ENCODE measurements at regions not wholly inside any gene's neighbourhood (a gene's known extent, or its start where the extent isn't known, plus 50 kb on each side); places are given as distances from the start of the nearest gene placed in this dataset.

DNA sequence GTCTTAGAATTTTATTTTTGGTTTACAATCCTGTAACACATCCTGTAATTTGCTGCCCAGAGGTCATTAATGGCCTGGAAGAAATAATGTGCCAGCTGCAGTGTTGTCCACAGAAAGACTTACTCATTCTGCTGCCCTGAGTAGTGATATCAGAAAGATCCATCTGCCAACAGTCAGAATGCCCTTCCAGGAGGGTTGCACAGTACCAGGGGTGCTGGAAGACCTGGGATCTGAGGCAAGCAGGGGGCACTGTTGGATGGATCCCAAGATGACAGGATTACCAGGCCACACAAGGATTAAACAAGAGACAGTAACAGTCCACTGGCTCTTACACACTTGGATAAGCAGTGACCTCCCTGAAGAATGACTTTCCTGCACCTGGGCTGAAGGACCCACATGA lies 93.8 kb upstream of the TOP3B start:
- no peak for DNase-seq (ENCODE audit: low spot score)

DNA sequence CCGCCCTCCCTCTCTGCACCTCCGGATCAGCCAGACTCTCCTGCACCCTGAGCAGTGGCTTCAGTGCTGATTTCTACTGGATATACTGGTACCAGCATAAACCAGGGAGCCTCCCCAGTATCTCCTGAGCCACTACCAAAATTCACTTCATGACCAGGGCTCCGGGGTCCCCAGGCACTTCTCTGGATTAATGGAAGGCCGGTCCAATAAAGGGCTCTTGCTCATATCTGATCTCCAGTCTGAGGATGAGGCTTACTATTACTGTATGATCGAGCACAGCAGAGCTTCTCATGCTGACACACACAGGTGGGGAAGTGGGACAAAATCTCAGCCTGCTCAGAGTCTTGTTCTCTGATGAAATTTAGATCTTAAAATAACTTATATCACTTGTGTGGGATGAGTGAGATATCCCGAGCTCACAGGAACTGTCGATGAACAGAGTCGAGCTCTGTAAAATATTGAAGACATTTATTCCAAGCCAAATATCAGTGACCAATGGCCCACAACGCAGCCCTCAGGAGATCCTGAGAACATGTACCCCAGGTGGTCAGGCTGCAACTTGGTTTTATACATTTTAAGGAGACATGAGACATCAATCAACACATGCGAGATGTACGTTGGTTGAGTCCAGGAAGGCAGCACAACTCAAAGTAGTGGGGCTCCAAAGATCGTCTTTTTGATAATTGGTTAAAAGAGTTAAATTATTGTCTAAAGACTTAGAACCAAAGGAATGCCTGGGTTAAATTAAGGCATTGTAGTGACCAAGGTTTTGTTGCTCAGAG lies 93.0 kb upstream of the TOP3B start:
- no peak for DNase-seq (ENCODE audit: low spot score)

DNA sequence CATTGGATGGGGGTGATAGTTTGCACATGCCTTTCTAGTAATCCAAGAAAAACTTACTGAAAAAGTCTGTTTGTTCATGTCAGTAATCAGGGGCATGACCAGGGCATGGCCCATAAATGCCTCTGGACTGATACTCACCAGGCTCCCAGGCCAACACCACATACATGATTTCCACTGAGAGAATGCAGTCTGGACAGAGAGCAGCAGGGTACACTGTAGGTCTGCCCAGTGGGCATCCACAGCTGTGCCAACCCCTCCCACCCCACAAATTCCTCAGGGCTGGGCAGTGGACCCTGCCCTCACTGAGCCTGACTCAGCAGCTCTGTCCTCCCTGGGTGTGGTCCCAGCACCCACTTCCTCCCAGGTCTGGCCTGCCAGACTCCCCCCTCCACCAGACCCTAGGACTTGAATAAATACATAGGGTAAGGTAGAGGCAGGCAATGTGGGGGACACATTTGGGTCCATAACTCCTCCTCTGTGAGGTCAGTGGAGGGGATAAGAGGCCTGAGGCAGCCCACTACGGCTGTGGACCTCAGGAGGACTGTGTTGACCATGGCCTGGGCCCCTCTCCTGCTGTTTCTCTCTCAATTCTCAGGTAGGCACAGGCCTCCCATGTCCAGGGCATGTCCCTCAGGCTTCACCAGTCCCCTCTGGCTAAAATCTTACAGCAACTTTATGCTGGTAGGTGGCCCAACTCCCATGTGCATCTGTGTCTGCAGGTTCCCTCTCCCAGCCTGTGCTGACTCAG lies 92.2 kb upstream of the TOP3B start:
- no peak for DNase-seq (ENCODE audit: low spot score)

DNA sequence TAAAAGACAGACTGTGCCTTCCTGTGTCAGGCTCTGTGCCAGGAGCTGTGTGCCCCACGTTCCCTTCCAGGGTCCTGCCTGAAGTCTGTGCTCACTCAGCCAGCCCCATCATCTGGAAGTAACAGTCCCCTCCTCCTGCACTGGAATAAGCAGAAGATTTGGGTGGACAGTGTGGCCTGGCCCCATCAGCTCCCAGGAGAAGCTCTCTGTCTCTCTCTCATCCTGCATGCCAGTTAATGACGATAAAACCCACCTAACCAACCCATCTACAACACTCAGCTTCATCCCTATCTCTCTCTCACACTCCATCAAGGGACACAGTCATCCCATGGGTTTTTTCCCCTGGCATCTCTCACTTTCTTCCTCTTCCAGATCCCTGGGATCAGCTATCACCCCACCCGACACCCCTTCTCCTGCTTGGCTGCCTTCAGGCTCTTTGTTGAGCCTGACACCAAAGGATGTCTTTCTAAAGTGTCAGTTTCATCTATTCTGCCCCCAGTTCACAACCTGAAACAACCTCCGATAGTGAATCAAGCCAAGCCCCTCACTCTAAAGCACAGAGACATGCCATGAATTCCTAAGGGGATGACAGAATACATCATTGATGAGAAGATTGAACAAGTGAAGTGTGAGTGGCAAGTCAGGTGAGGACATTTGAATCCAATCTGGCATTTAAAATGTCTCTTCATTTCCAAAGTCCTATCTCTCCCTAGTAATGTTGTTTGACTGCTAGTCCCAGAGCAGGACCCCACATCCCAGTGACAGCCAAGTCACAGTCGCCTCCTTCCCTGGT lies 91.4 kb upstream of the TOP3B start:
- no peak for DNase-seq (ENCODE audit: low spot score)

DNA sequence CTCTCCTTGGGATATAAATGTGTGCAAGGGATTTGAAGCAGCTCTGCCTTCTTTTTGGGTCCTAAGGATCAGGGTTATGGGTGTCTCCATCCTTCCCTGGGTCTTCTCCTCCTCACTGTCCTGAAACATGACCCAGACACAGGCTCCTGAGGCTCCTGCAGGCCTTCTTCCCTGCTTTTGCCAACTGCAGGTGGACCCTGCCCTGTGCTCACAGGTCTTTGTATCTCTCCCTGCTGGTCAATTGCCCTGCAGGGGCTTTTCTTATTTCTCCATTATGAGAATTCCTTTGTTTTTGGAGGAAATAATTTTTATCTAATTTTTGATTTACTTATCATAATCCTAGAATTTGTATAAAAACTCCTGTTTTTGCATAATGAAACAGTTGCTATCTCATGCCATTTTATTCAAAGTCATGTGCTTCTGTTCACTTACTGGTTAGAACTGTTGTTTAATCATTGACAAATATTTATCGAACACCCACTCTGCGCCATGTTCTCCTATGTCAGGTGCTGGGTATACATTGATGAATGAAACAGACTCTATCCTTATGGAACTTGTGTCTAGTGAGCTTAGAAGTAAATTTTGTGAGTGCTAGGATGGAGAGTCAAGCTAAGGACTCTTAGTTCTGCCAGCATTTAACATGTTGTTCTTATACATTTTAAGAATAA lies 89.7 kb upstream of the TOP3B start:
- no peak for DNase-seq (ENCODE audit: low spot score)

DNA sequence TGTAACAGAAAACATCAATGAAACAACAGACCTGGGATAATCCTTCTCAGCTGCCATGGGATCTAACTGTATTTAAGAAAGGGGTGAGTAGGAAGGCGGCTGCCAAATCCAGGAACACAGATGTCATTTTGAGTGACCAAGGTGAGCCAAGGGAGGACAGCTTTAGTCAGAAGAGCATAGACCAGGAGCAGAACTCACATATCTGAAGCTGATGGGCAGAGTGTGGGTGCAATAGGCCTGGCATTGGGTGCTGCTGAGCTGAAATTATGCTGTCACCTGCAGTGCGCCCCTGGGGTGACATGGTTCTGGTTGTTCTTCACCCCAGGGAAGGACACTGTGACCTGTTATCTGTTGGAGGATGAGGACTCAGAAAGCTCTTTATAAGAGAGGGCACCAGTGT lies 88.9 kb upstream of the TOP3B start:
- no peak for DNase-seq (ENCODE audit: low spot score)

DNA sequence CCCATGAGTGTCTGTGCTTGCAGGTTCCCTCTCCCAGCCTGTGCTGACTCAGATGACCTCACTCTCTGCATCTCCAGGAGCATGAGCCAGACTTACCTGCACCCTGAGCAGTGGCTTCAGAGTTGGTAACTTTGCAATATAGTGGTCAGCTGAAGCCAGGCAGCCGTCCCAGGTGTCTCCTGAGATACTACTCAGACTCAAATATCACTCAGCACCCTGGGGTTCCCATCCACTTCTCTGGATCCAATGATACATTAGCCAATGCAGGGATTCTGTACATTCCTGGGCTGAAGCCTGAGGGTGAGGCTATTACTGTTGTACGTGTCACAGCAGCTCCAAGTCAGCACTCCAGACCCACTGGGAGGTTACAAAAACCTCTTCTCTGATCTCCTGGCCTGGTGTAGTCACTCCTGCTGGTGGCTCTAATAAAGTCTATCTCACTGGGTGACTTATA lies 87.8 kb upstream of the TOP3B start:
- DNase-seq (ENCODE audit: low spot score), result no peak

DNA sequence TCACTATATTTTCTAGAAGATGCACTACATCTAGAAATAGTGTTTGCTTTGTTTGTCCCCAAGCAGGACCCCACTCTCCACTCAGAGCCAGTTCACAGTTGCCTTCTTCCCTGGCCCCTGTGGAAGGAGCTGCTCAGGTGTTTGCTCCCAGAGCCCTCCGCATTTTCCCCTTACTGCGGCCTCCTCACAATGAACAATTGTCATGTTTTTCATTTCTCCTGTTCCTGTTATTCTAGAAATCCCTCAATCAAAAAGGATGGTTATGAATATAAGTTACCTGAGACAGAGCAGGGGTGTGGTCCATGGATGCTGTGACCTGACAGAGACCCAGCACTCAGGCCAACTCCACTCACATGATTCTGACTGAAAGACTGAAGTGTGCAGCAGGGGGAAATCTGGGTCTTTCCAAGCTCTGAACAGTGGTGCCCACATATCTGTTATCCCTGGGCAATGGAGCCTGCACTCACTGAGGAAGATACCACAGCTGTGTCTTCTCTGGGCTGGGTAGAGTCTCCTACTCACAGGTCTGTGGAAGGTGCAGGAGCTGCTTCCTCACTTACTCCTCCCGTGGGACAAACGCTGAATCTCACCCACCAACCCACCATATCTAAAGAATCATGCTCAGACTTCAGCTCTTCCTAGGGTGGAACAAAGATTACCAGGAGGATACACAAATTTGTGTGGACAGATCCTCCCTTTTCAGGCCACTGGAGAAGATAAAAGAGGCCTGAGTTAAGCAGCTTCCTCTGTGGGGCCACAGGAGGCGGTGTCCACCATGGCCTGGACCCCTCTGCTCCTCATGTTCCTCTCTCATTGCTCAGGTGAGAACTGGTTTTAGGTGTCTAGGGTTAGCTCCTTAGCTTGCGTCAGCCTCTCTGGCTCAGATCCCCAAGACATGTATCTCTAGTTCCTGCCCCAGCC lies 87.1 kb upstream of the TOP3B start:
- no peak for DNase-seq (ENCODE audit: low spot score)

DNA sequence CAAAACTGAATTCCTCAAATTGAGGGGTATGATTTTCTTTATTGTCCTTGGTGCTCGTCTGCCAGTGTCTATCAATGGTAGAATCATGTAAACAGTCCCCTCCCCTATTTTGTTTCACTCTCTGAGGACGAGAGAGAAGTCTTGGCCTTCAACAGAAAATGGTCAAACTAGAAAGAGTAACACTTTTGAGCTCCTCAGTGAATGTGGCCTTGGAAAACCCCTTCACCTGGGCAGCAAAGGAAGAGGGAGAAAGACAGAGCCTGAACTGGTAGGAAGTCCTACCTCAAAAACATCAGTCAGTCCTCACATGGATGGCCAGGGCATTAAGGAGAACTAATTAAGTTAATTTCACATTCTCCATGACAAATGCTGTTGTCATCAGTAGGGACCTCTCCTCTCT lies 86.1 kb upstream of the TOP3B start:
- no peak for DNase-seq (ENCODE audit: low spot score)

DNA sequence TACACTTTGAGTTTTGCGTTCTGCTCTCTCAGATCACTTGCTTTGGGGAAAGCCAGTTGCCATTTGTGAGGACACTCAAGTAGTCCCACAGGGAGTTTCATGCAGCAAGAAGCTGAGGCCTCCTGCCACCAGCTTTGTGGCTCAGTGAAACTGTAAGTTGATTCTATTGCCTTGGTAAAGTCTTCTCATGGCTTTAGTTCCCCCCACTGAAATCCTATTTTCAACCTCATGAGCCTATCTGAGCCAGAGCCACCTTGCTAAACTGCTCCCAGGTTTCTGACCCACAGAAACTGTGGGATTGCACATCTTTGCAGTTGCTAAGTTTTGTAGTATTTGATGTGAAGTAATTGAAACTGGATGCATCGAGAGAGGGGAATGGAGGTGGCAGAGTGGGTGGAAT lies 85.4 kb upstream of the TOP3B start:
- DNase-seq (ENCODE audit: low spot score), result no peak

DNA sequence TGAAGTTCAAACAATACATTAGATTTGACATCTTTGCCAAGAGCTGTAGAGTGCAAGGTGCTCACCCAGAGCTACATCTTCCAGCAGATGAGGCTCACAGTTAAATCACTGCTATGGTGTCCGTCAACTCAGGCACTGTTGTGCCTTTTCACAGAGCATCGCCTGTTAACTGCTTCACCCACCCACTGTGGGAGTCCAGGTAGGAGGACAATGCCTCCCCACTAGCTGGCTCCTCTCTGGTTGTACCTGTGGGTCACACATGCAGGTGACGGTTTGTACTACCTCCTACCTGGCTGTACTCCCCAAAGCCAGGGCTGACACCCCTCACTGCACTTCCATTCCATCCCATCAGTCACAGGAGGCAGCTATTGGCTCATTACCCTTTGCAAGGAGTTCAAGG lies 84.6 kb upstream of the TOP3B start:
- DNase-seq (ENCODE audit: low spot score), result no peak

DNA sequence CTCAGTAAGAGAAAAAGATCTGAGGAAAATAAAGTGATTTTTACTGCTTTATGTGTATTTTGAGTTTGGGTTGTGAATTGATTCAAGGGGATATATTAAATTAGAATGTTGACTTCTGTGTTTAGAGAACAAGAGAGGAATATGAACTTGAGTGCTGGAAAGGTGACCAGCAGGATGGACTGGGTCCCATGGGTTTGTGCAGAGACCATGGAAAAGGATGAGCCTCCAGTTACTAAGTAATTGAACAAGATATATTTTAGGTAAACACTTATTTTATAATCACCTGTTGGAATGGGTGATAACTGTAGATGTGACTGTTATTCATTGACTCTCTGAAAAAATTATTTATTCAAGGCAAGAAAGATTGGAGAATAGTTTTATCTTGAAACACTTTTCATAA lies 82.0 kb upstream of the TOP3B start:
- DNase-seq (ENCODE audit: low spot score), result no peak

DNA sequence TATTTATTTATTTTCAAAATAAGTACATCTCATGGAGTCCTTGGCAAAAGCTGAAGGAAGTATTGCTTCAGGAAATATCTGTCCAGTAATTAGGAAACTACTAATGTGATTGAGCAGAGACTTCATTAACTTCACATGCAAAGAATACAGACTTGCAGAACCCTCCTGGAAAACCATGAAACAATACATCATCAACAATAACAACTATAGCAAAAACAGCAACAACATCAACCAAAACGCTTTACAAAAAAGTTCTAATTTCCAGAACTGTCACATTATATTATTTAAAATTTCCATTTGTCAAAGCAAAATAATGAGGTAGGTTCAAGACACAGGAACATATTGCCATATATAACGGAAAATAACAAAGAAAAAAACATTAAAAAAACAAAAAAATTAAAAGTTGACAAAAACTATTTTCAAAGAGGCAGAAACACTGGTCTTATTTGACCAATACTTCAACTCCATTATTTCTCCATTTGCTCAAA lies 79.8 kb upstream of the TOP3B start:
- DNase-seq (ENCODE audit: low spot score), result no peak

DNA sequence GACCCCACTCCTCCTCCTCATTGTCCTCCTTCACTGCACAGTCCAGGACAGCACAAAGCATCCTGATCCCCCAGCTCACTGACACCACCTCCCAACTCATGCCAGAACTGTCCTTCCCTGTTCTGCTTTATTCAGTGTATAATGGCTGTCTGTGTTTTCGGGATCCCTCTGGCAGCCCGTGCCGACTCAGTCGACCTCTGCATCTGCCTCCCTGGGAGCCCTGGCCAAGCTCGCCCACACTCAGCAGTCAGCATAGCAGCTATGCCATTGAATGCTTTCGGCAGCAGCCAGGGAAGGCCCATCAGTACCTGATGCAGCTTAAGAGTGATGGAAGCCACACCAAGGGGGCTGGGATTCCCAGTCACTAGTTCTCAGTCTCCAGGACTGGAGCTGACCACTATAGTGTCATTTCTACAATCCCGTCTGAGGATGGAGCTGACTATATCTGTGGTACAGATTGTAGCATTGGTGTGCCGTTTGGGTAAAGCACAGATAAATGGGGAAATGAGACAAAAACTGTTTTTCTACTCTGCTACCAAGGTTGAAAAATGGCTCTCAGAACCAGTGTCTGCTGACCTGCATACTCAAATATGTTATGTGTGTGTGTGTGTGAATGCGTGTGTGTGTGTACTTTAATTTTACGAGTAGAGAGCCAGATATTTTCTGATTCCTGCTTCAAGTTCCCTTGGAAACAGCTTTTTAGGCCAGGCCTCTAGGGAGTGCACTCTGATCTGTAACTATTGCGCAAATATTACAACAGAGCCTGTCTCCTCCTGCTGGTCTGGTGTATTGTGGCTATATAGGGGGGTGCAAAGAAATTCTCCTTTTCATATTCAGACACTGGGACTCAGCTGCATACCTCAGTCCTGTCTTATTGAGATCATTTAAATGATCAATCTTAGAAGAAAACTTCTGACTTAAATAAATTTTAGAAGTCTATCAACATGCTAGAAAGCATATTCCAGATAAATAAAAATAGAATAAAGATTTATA lies 78.8 kb upstream of the TOP3B start:
- no peak for DNase-seq (ENCODE audit: low spot score)

DNA sequence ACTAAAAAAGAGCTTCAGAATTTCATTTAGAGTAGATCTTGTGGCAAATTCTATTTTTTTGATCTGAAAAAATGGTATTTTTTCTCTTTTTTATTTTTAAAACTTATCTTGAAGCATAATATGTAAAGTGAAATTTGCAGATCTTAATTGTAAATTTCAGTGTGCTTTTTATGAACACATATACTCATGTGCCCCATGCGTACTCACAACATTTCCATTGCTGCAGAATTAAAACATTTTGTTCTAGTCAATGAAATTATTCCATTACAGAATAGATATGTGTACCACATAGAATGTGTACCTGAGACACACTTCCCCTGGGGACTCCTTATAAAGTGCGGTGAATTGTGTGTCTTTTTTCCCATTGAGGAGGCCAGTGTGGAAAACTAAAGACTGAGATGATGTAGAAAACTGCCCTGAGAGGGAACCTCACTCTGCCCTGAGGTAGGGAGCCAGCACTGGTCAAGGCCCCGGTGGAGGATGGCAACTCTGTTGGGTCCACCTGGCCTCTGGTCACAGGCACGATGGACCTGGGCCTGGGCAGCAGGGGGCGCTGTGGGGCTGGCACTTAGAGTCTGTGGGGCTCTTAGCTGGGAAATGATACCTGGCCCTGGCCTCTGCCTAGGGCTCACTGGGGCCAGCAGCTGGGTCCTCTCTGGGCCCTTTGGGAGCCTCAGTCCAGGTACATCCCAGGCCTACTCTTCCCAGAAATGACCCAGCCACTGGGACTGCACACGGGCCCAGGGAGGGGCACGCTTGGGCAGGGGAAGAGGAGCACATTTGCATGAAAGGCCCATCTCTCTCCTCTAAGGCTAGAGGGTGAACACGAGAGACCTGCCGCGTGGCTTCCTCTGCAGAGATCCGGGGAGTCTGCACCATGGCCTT lies 77.9 kb upstream of the TOP3B start:
- DNase-seq (ENCODE audit: low spot score), result peak; percentile 33

DNA sequence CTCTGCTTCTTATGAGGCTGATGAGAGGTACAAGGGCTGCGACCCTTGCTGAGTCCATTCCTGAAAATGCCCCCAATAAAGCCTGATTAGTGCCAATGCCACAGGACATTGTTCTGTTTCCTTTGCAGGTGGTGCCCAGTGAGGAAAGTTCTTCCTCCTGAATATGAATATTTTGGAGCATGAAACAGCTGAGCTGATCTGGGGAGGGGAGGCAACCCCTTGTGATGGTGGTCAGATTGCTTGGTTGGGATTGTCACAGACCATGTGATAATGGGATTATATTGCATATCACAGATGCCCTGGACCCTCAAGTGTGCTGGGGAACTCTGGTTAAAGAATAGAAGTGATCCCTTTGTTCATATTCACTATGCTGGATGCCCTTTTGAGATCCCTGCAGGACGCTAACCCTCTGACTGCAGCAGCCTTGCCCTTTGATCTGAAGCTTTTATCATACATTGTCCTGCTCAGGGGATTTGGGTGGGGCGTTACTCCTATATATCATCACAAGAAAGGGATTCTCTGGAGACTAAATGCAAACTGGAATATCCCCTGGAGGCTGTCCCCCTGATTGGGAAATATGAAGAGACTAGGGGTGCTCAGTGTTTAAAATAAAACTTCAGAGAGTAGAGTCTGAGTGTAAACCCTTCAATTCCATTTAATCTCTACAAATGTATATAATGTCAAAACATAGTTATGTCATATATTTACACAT lies 76.9 kb upstream of the TOP3B start:
- no peak for DNase-seq (ENCODE audit: low spot score)

DNA sequence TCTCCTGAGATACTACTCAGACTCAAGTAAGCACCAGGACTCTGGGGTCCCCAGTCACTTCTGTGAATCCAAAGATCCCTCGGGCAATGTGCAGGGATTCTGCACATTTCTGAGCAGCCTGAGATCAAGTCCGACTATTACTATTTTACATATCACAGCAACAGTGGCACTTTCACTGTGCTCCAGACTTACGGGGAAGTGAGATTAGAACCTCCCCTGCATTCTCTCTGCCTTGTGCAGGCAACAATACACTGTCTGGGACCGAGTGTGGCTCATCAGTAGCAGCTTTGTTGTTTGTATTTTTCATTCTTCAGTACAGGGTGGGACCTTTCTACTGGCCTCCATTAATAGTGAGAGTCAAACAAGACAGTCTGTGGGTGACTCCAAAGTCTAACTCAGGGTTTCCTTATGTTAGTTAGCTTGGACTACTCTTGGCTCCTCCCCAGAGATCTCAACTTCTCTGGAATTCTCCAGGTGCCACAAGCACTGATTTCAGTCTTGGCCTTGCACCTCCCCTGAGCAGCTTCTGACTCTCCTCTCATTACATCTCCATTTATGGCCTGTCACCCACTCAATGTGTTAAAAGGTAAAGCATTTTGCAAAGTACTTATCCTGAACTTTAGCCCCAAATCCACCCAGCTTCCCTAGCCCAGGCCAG lies 76.2 kb upstream of the TOP3B start:
- DNase-seq (ENCODE audit: low spot score), result no peak
